Right lobe of liver (tissue), 6 donors: ENCODE measurements at regions not wholly inside any gene's neighbourhood (a gene's known extent, or its start where the extent isn't known, plus 50 kb on each side); places are given as distances from the start of the nearest gene placed in this dataset.

ENCODE experiments used
- ATAC-seq, 4 donors: fragments of 200-7000 bp; cut with Tn5 transposase; one replicate each; pipeline ENCODE4 v1.9.1; 2020; ENCODE audit warnings: mild to moderate bottlenecking in 4 of 4, moderate library complexity in 4 of 4
- DNase-seq, 3 donors: peaks; one replicate each; pipeline ENCODE4 v3.0.0-alpha.2; 2020
- H3K27ac ChIP-seq, 3 donors: fragments of 200-600 bp; one replicate each; pipeline ENCODE4 v1.8.0; 2022
- H3K27me3 ChIP-seq, 2 donors: fragments of 200-600 bp; one replicate each; pipeline ENCODE4 v1.8.0; 2022
- H3K36me3 ChIP-seq, 4 donors: fragments of 200-600 bp; sonication (generic) in 1 of 4; one replicate each; pipeline versions ENCODE4 v1.5.1 to v1.8.0; 2017 to 2022; ENCODE audit warnings: control low read depth in 1 of 4
- H3K4me1 ChIP-seq, 4 donors: fragments of 200-600 bp; sonication (generic) in 1 of 4; one replicate each; pipeline versions ENCODE4 v1.5.1 to v1.8.0; 2017 to 2022; ENCODE audit warnings: control low read depth in 1 of 4
- H3K4me3 ChIP-seq, 3 donors: fragments of 200-600 bp; one replicate each; pipeline ENCODE4 v1.8.0; 2022
- H3K9me3 ChIP-seq, 4 donors: fragments of 200-600 bp; sonication (generic) in 1 of 4; one replicate each; pipeline versions ENCODE4 v1.5.1 to v1.8.0; 2017 to 2022; ENCODE audit warnings: control low read depth in 1 of 4
- POLR2A ChIP-seq: fragments of 450-650 bp; IDR thresholded peaks from one replicate; pipeline ENCODE4 v1.6.1; 2017; ENCODE audit warnings: antibody characterized with exemption, mild to moderate bottlenecking
- WGBS: methylation state at CpG from one replicate; pipeline ENCODE4 v1.1.6; 2018; ENCODE audit warnings: low coverage, low lambda C conversion rate; ENCODE audit not compliant: insufficient coverage; ENCODE audit errors: missing lambda C conversion rate; 5-methylcytosine and 5-hydroxymethylcytosine counted together
- intact Hi-C, 2 donors: fragments of 100-400 bp; cut with DNase I; formaldehyde crosslinking; loops; one replicate each; pipeline versions ENCODE4 v1.11.2 to v1.14.1; 2022
- TF ChIP-seq, protein P1 (sequence below), 4 donors: fragments of 200-600 bp in 3 of 4; fragments of 450-650 bp in 1 of 4; IDR thresholded peaks; one replicate each; pipeline versions ENCODE4 v1.5.1 to v1.8.0; 2016 to 2022; ENCODE audit warnings: antibody characterized with exemption in 4 of 4, mild to moderate bottlenecking in 2 of 4
- donor health status: DM: no; HTN: yes; CAD: no.
- donor health status: DM: no; HTN: no; CAD: no.
- donor health status: DM: no; HTN: no; CAD: no.
- donor health status: DM: no; HTN: yes; CAD: no.
- donor health status: DM: no; HTN: yes; CAD: no.

DNA sequence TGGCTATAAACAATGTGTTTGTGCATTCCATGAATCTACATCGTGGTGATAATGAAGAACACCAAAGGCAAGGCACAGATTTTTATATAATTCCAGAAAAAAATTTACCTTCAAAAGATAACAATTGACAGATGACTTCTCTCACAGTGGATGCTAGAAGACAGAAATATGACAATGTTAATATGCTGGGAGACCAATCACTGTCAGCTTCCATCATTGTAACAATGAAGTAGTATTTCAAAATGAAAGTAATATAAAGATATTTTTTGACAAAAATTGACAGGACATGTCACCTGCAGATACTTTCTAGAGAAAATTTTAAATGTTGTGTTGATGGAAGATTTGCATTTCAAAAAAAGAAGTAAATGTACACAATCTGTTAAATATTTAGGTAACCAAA lies 1925.9 kb upstream of the LRRTM1 start:
- no peaks in the 10 kb centered on the region for H3K36me3 ChIP-seq
- TF ChIP-seq POLR2A: no peak
- TF ChIP-seq, protein P1, sequence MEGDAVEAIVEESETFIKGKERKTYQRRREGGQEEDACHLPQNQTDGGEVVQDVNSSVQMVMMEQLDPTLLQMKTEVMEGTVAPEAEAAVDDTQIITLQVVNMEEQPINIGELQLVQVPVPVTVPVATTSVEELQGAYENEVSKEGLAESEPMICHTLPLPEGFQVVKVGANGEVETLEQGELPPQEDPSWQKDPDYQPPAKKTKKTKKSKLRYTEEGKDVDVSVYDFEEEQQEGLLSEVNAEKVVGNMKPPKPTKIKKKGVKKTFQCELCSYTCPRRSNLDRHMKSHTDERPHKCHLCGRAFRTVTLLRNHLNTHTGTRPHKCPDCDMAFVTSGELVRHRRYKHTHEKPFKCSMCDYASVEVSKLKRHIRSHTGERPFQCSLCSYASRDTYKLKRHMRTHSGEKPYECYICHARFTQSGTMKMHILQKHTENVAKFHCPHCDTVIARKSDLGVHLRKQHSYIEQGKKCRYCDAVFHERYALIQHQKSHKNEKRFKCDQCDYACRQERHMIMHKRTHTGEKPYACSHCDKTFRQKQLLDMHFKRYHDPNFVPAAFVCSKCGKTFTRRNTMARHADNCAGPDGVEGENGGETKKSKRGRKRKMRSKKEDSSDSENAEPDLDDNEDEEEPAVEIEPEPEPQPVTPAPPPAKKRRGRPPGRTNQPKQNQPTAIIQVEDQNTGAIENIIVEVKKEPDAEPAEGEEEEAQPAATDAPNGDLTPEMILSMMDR (IDR thresholded peaks at IDR 0.05): no peak
- no peaks in the 10 kb centered on the region for H3K4me1 ChIP-seq
- ATAC-seq: no peak
- no peaks in the 10 kb centered on the region for H3K9me3 ChIP-seq
- no peak for DNase-seq
- WGBS: 26% methylated on average over 1 of the region's 1 CpG
- no peaks in the 10 kb centered on the region for H3K27me3 ChIP-seq
- H3K4me3 ChIP-seq: no peak overlapping the region
- H3K27ac ChIP-seq: no peak overlapping the region
- intact Hi-C loops: no loop called here

DNA sequence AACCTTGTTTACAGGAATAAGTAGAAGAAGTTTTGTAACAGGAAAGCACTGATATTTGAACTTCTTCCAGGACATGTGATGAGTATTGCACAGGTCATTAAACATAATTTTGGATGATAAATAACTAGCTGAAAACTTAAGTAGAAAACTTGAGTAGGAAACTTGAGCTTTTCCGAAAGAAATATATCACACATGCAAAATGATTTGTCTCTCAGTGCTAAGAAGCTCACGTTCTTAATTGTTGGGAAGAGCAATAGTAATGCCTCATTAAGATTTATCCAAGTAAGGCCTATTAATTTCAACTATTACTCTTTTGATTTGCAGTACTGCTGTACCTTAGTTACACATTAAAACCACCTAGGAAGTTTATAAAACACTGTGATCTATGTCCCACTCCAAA lies 1921.9 kb upstream of the LRRTM1 start:
- H3K9me3 ChIP-seq: peaks cover 0 to 5% (median 0%) of the 10 kb centered on the region in 4 donors
- H3K4me3 ChIP-seq: no peak overlapping the region
- TF ChIP-seq, protein P1 (IDR thresholded peaks at IDR 0.05): no peak
- no peak for TF ChIP-seq POLR2A
- ATAC-seq (no peak), DNase-seq (no peak)
- 51% methylated on average over 2 of the region's 2 CpGs for WGBS
- no peaks in the 10 kb centered on the region for H3K27me3 ChIP-seq
- no peaks in the 10 kb centered on the region for H3K36me3 ChIP-seq
- H3K4me1 ChIP-seq: no peaks in the 10 kb centered on the region
- intact Hi-C loops: no loop called here
- no peak overlapping the region for H3K27ac ChIP-seq

DNA sequence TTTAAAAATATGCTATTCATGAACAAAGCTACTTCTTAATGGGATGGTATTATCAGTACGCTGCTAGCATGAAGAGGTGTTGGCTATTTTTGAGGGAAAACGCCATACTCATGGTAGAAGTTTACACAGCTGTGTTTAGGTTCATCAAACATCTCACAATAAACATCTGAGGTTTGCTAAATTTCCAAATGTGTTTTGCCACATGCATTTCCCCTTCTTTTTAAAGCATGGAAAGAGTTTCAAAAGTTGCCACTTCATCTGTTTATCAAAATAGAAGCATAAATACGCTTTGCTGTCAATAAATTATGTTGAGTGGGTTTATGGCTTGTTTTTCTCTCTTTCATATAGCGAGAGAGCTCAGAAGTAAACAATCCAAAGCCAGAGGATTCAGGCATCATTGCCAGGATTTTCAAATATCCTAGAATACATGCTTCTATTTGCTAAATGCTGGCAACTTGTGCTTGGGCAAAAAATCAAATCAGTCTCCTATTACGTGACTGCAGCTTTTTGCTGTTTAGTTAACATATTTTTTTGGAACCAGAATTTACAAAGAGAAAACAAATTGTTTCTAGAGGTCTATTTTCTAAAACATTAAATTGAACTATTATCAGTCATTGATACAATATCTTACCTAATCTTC lies 1919.9 kb upstream of the LRRTM1 start:
- Histone ChIP-seq H3K36me3 (no peaks in the 10 kb centered on the region), H3K4me1 (no peaks in the 10 kb centered on the region), H3K4me3 (no peak overlapping the region), H3K27me3 (no peaks in the 10 kb centered on the region), H3K27ac (no peak overlapping the region), H3K9me3 (peaks cover 0 to 5% (median 0%) of the 10 kb centered on the region in 4 donors)
- ATAC-seq (no peak), DNase-seq (no peak)
- intact Hi-C loops: no loop called here
- no peak for TF ChIP-seq POLR2A
- WGBS: 55% methylated on average over 5 of the region's 5 CpGs

DNA sequence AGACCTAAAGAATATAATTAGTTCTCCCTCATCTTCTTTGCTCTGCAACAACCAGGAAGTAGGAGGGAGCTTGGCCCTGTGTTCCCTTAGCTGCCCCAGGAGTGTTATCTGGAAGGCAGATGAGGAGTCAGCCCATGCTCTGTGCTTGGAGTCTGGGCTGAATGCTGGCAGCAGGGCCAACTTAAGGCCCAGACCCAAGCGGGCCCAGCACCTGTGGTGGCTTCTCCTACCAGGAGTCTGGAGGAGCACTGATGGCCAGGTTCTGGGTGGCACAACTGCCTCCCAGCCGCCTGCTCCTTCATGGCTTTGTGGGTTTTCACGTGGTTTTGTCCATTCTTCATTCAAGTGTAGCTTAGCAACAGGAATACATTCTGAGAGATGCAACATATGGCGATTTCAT lies 1910.7 kb upstream of the LRRTM1 start:
- no peaks in the 10 kb centered on the region for H3K36me3 ChIP-seq
- no peak overlapping the region for H3K4me3 ChIP-seq
- intact Hi-C loops: no loop called here
- H3K27ac ChIP-seq: no peak overlapping the region
- TF ChIP-seq, protein P1 (IDR thresholded peaks at IDR 0.05): no peak
- no peak for TF ChIP-seq POLR2A
- DNase-seq: no peak
- WGBS: 49% methylated on average over 2 of the region's 4 CpGs
- no peaks in the 10 kb centered on the region for H3K4me1 ChIP-seq
- no peaks in the 10 kb centered on the region for H3K27me3 ChIP-seq
- no peak for ATAC-seq
- H3K9me3 ChIP-seq: no peaks in the 10 kb centered on the region

DNA sequence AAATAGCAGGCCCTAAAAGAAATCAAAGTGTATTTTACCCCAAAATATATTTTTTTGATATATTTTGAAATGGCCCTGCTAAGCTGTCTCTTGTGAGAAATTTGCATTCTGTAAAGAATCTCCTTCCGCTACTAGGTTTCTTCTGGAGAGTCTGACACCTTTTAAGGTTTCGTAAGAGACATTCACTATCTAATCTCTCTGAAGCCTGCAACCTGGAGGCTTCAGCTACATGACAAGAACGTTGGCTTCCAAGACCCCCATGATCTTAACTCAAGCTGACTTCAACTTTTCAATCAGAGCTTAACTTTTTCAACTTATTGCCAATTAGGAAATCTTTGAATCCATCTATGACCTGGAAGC lies 1894.9 kb upstream of the LRRTM1 start:
- no peak overlapping the region for H3K4me3 ChIP-seq
- no peaks in the 10 kb centered on the region for H3K27me3 ChIP-seq
- no peak for TF ChIP-seq POLR2A
- TF ChIP-seq, protein P1 (IDR thresholded peaks at IDR 0.05): no peak
- 44% methylated on average over 3 of the region's 3 CpGs for WGBS
- no peaks in the 10 kb centered on the region for H3K36me3 ChIP-seq
- DNase-seq (no peak), ATAC-seq (no peak)
- H3K9me3 ChIP-seq: no peaks in the 10 kb centered on the region
- intact Hi-C loops: no loop called here
- no peaks in the 10 kb centered on the region for H3K4me1 ChIP-seq
- H3K27ac ChIP-seq: no peak overlapping the region
